H1 (cell line): ENCODE measurements at regions not wholly inside any gene's neighbourhood (a gene's known extent, or its start where the extent isn't known, plus 50 kb on each side); places are given as distances from the start of the nearest gene placed in this dataset.

Source experiments
- CBX8 ChIP-seq: fragments of 300-800, 300-1000 bp; sonication (generic); IDR thresholded peaks from 2 replicates; pipeline ENCODE4 v1.7.1; 2016; ENCODE audit warnings: low read depth, low read length, borderline replicate concordance
- E2F6 ChIP-seq: IDR thresholded peaks from 2 replicates; pipeline ENCODE4 v1.6.1; 2012; ENCODE audit warnings: inconsistent platforms
- SUZ12 ChIP-seq: fragments of 200-600 bp; sonication (generic); IDR thresholded peaks from 2 replicates; pipeline ENCODE4 v1.6.1; 2012; ENCODE audit warnings: mild to moderate bottlenecking, inconsistent platforms, low read length, moderate library complexity, mixed read lengths

GRCh38 chr13:84972907-84973306, 826.3 kb downstream of the SLITRK6 start (continued):
- TF ChIP-seq CBX8 (no peak), E2F6 (no peak), SUZ12 (no peak)
